Neural cell (in vitro differentiated cells): ENCODE measurements at regions not wholly inside any gene's neighbourhood (a gene's known extent, or its start where the extent isn't known, plus 50 kb on each side); places are given as distances from the start of the nearest gene placed in this dataset.

ENCODE experiments used
- H2AFZ ChIP-seq: fragments of 200-600, 300-800 bp; sonication (generic), shearing (Covaris generic); 2 replicates; pipeline ENCODE4 v1.6.0; 2014; ENCODE audit warnings: low read depth, mild to moderate bottlenecking, antibody characterized with exemption, low read length, moderate library complexity
- H3F3A ChIP-seq: fragments of 200-600 bp; shearing (Covaris generic); 2 replicates; pipeline ENCODE4 v1.6.1; 2016; ENCODE audit warnings: mild to moderate bottlenecking, moderate library complexity, mixed read lengths, antibody characterized with exemption, low read length; ENCODE audit not compliant: insufficient read depth, poor library complexity, severe bottlenecking
- H3K27ac ChIP-seq: fragments of 200-600, 300-800 bp; sonication (generic), shearing (Covaris generic); 2 replicates; pipeline ENCODE4 v1.5.1; 2014; ENCODE audit warnings: mild to moderate bottlenecking, low read length, moderate library complexity
- H3K27me3 ChIP-seq: fragments of 300-800, 200-600 bp; sonication (generic), shearing (Covaris generic); 2 replicates; pipeline ENCODE4 v1.6.0; 2014; ENCODE audit warnings: mild to moderate bottlenecking, low read depth, low read length, moderate library complexity; ENCODE audit not compliant: insufficient read depth
- H3K36me3 ChIP-seq: fragments of 300-800, 200-600 bp; sonication (generic), shearing (Covaris generic); 2 replicates; pipeline ENCODE4 v1.5.1; 2014; ENCODE audit warnings: mild to moderate bottlenecking, antibody characterized with exemption, low read length, moderate library complexity; ENCODE audit not compliant: insufficient read depth
- H3K4me2 ChIP-seq: fragments of 300-800, 200-600 bp; sonication (generic), shearing (Covaris generic); 2 replicates; pipeline ENCODE4 v1.6.0; 2014; ENCODE audit warnings: mild to moderate bottlenecking, low read length
- H3K4me3 ChIP-seq: fragments of 300-800, 200-600 bp; sonication (generic), shearing (Covaris generic); 2 replicates; pipeline ENCODE4 v1.5.1; 2014; ENCODE audit warnings: mild to moderate bottlenecking, low read length, moderate library complexity
- H3K79me2 ChIP-seq: fragments of 200-600 bp; shearing (Covaris generic); replicated peaks from 2 replicates; pipeline ENCODE4 v1.6.0; 2014; ENCODE audit warnings: mild to moderate bottlenecking, low read length, moderate library complexity; ENCODE audit not compliant: insufficient read depth
- H3K9ac ChIP-seq: fragments of 300-800, 200-600 bp; sonication (generic), shearing (Covaris generic); 2 replicates; pipeline ENCODE4 v1.6.1; 2016; ENCODE audit warnings: mild to moderate bottlenecking, low read length, mixed read lengths
- H3K9me2 ChIP-seq: fragments of 200-600 bp; shearing (Covaris generic); 2 replicates; pipeline ENCODE4 v1.6.1; 2016; ENCODE audit warnings: mild to moderate bottlenecking, low read length, mixed read lengths; ENCODE audit not compliant: insufficient read depth
- H3K9me3 ChIP-seq: fragments of 200-600, 300-800 bp; sonication (generic), shearing (Covaris generic); 2 replicates; pipeline ENCODE4 v1.6.1; 2016; ENCODE audit warnings: mild to moderate bottlenecking, mixed run types, low read length, moderate library complexity, mixed read lengths
- H4K20me1 ChIP-seq: fragments of 200-600 bp; shearing (Covaris generic); 2 replicates; pipeline ENCODE4 v1.6.1; 2016; ENCODE audit warnings: mild to moderate bottlenecking, mixed run types; ENCODE audit not compliant: insufficient read depth
- CTCF ChIP-seq: fragments of 450-650 bp; IDR thresholded peaks from 2 replicates; pipeline ENCODE4 v1.5.1; 2014; ENCODE audit warnings: antibody characterized with exemption, mild to moderate bottlenecking, moderate library complexity; ENCODE audit not compliant: poor library complexity, severe bottlenecking
- EP300 ChIP-seq: fragments of 450-650 bp; conservative IDR thresholded peaks from 2 replicates; pipeline ENCODE4 v1.6.1; 2014; ENCODE audit warnings: antibody characterized with exemption, mild to moderate bottlenecking, moderate library complexity; ENCODE audit not compliant: poor library complexity, severe bottlenecking
- EZH2 ChIP-seq: fragments of 200-600, 300-800 bp; shearing (Covaris generic), sonication (generic); IDR thresholded peaks from 2 replicates; pipeline ENCODE4 v1.6.1; 2014; ENCODE audit warnings: antibody characterized with exemption, low read length, borderline replicate concordance, mild to moderate bottlenecking; ENCODE audit not compliant: insufficient read depth, poor library complexity, severe bottlenecking
- MXI1 ChIP-seq: fragments of 450-650 bp; conservative IDR thresholded peaks from 2 replicates; pipeline ENCODE4 v1.6.1; 2014; ENCODE audit warnings: antibody characterized with exemption, mild to moderate bottlenecking; ENCODE audit not compliant: poor library complexity, severe bottlenecking
- POLR2AphosphoS5 ChIP-seq: IDR thresholded peaks from 2 replicates; pipeline ENCODE4 v1.6.1; 2012
- RAD21 ChIP-seq: fragments of 450-650 bp; conservative IDR thresholded peaks from 2 replicates; pipeline ENCODE4 v1.6.1; 2014; ENCODE audit warnings: antibody characterized with exemption, mild to moderate bottlenecking, moderate library complexity
- SMC3 ChIP-seq: fragments of 450-650 bp; conservative IDR thresholded peaks from 2 replicates; pipeline ENCODE4 v1.6.1; 2014; ENCODE audit warnings: antibody characterized with exemption, mild to moderate bottlenecking, moderate library complexity; ENCODE audit not compliant: poor library complexity
- TAF1 ChIP-seq: IDR thresholded peaks from 2 replicates; pipeline ENCODE4 v1.6.1; 2012; ENCODE audit warnings: low read depth
- TF ChIP-seq, protein P1 (sequence below): IDR thresholded peaks from 2 replicates; pipeline ENCODE4 v1.6.1; 2012; ENCODE audit warnings: borderline replicate concordance

- Histone ChIP-seq H3K36me3 (no peaks in the 10 kb centered on the region), H3K4me3 (no peak overlapping the region), H3F3A (no peaks in the 10 kb centered on the region), H3K9ac (no peak overlapping the region), H3K4me2 (no peak overlapping the region), H3K79me2 (no peaks in the 10 kb centered on the region), H3K27ac (no peak overlapping the region), H3K9me3 (peaks cover 3% of the 10 kb centered on the region), H4K20me1 (no peaks in the 10 kb centered on the region), H3K27me3 (no peaks in the 10 kb centered on the region), H2AFZ (no peak overlapping the region), H3K9me2 (no peaks in the 10 kb centered on the region)
- TF ChIP-seq MXI1 = no peak
- TF ChIP-seq EZH2 = no peak
- no peak for TF ChIP-seq SMC3
- no peak for TF ChIP-seq RAD21
- TF ChIP-seq, protein P1, sequence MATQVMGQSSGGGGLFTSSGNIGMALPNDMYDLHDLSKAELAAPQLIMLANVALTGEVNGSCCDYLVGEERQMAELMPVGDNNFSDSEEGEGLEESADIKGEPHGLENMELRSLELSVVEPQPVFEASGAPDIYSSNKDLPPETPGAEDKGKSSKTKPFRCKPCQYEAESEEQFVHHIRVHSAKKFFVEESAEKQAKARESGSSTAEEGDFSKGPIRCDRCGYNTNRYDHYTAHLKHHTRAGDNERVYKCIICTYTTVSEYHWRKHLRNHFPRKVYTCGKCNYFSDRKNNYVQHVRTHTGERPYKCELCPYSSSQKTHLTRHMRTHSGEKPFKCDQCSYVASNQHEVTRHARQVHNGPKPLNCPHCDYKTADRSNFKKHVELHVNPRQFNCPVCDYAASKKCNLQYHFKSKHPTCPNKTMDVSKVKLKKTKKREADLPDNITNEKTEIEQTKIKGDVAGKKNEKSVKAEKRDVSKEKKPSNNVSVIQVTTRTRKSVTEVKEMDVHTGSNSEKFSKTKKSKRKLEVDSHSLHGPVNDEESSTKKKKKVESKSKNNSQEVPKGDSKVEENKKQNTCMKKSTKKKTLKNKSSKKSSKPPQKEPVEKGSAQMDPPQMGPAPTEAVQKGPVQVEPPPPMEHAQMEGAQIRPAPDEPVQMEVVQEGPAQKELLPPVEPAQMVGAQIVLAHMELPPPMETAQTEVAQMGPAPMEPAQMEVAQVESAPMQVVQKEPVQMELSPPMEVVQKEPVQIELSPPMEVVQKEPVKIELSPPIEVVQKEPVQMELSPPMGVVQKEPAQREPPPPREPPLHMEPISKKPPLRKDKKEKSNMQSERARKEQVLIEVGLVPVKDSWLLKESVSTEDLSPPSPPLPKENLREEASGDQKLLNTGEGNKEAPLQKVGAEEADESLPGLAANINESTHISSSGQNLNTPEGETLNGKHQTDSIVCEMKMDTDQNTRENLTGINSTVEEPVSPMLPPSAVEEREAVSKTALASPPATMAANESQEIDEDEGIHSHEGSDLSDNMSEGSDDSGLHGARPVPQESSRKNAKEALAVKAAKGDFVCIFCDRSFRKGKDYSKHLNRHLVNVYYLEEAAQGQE = no peak
- no peak for TF ChIP-seq POLR2AphosphoS5
- no peak for TF ChIP-seq CTCF
- TF ChIP-seq TAF1 = no peak
- TF ChIP-seq EP300 = no peak
Observed at GRCh38 chr6:11961923-11962322, 50.2 kb upstream of the HIVEP1 start.

DNA sequence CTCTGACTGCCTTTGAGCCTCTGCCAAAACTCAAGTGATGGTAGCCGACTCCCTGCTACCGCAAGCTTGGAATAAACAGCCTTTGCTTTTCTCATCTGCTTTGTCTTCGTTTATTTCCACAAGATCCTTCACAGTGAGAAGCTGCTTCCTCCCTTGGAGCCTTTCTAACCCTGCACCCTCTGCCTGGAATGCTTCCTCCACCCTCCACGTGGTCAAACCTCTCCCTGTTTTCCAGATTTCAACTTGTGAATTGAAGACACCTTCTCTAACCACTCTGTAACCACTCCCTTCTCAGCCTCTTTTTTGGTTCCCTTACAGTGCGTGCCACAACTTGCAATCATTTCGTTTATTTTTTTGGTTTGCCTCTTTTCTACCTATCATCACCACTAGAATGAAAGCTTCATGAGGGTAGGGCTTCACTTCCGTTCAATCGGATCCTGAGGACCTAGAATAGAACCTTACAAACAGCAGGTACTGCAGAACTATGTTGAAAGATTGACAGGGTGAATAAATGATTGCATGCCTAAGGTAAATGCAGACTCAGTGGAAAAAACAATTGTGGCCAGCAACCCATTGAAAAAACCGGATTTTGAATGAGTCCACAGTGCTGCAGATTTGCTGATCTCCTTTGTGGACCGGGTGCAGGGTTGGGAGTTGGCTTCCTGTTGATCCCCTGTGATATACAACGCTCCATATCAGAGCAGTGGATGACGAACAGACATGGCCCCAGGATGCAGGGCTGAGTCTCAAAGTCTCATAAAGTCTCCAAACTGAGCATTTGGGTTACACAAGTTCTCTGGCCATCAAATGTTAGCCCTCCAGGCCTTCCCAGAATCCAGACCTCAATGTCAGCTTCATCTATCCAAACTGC is 51.0 kb upstream of the HIVEP1 start:
- H2AFZ ChIP-seq = no peak overlapping the region
- no peaks in the 10 kb centered on the region for H3K27me3 ChIP-seq
- H3K4me3 ChIP-seq = no peak overlapping the region
- no peaks in the 10 kb centered on the region for H3K79me2 ChIP-seq
- no peak overlapping the region for H3K4me2 ChIP-seq
- no peak overlapping the region for H3K9ac ChIP-seq
- no peaks in the 10 kb centered on the region for H3K36me3 ChIP-seq
- H4K20me1 ChIP-seq = no peaks in the 10 kb centered on the region
- H3F3A ChIP-seq = no peaks in the 10 kb centered on the region
- TF ChIP-seq EZH2 (no peak), RAD21 (no peak), CTCF (no peak)
- peaks cover 3% of the 10 kb centered on the region for H3K9me3 ChIP-seq
- no peaks in the 10 kb centered on the region for H3K9me2 ChIP-seq
- no peak overlapping the region for H3K27ac ChIP-seq
